ENCODE measurements at regions not wholly inside any gene's neighbourhood (a gene's known extent, or its start where the extent isn't known, plus 50 kb on each side); places are given as distances from the start of the nearest gene placed in this dataset.

DNA sequence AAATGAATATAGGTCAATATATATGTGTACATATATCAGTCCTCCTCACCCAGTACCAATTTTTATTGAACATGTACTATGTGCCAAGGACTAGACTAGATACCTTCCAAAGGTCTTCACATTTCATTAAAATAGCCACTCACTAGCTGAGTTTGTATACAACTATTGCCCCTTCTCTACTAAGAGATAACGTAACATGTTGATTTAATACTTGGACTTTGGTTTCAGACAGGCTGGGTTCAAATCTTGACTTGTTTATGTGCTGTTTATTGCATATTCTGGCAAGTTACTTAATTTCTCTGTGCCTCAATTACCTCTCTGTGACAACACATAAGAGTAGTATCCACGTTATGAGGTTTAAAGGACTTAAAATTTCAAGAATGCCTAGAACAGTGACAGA is 184.5 kb downstream of the MTX2 start:
- TF ChIP-seq GATA2 (IDR thresholded peaks at IDR 0.05; ENCODE audit: low read depth, low read length) (no peak), GATA3 (IDR thresholded peaks at IDR 0.05; ENCODE audit: low read depth, low read length) (no peak)

DNA sequence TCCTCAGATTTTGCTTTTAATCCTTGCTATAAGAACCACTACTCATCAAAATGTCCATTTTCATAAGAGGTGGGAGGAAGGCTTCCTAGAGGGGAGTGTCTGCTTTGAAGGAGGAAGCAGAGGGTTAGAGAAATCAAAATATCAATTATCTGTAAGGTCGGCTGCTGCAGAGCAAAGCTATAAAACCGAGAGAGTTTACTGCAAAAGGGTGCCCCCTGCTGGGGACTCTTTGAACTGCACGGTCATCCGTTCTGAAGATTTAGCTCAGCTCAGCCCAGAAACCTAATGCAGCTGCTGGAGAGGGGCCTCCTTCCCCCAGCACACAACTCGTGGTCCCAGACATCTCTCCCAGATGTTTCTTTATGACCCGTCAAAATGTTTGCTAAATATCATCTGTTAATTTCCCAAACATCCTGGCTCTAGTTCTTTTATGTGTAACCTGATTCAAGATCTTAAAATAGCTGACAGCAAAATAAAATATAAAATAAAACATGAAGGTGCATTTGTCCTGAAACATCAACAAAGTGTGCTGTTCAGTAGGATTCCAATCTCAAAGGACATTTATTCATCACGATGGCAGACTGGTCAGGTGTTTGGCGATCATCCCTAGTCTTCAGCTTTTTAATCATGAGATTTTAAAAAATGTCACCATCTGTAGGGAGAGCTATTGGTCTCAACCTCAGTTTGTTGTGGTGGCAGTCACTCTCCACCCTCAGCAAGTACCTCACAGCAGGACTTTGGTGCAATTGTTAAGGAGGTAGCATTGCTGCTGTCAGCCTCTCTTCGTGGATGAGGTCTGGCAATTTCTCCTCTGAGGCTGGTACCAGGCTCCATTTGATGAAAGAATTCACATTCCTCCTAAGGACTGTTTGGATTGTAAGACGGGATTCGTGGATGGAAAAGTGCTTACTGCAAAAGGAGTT is 185.9 kb downstream of the MTX2 start:
- TF ChIP-seq GATA3 (IDR thresholded peaks at IDR 0.05; ENCODE audit: low read depth, low read length) (no peak), GATA2 (IDR thresholded peaks at IDR 0.05; ENCODE audit: low read depth, low read length) (no peak)

DNA sequence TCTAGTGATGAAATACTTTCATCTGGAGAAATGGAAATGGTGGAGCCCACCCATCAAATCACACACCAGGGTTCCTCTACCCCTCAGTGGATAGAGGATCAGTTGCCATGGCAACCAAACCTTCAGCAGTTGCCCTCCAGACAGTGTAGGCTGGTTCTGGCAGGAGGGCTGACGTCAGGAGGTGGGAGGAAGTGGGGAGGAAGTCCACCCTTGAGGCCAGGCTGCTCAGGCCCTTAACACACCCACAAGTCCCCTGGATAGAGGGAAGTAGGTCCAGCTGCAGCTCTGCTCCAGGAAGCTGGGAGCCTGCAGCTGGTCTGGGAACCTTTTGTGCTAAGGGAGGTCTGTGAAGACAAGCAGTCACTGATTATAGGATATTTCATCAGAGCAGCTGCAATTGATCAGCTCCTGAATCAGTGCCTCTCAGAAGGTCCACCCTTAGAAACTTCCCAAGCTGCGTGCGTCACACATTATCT is 186.6 kb downstream of the MTX2 start:
- TF ChIP-seq GATA3 (IDR thresholded peaks at IDR 0.05; ENCODE audit: low read depth, low read length) = no peak
- TF ChIP-seq GATA2 (IDR thresholded peaks at IDR 0.05; ENCODE audit: low read depth, low read length) = no peak

DNA sequence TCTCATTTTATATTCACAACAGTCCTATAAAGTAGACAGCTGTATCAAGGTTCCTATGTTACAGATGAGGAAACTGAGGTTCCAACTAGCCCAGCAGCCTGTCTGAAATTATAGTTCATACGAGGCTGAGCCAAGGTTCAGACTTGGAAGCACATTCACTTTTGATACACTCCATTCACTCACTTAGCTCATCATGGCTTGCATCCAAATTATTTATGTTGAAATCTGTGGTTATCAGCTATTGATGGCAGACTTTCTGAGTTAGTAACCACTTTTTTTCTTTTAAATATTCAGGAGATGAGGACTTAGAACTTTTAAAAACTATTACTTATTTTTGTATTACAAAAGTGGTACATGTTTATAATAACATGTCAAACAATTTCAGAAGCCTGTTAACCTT is 188.2 kb downstream of the MTX2 start:
- TF ChIP-seq GATA2 (IDR thresholded peaks at IDR 0.05; ENCODE audit: low read depth, low read length) (no peak), GATA3 (IDR thresholded peaks at IDR 0.05; ENCODE audit: low read depth, low read length) (no peak)

DNA sequence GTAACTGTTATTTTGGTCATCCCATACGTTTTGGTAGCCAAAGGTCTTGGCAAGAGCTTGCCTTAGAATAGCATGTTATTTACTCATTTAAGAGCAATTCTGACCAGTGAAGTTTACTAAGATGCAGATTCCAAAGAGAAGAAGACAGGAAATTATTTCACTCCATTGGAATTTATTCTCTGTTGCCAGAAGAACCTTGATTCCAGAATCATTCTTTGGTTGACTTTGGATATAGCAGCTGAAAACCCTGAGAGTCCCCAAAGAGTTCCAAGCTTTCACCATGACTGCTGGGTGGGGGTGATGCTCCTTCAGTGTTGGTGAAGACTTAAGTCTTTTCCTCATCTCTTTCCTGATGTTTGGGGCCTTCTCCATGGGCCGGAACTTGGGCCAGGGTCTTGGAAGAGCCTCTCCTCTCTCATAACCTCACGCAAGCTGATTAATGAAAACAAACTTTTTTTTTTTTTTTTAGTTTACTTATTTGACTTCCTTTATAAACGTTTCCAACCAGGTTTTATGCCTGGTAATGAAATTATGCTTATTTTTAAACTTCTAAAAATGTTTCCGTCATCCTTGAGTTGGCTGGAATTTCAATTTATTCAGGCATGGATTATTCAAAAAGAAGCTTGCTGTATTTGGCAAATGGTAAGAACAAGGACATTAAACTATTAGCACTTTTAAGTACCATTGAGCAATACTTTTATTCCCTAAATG is 192.0 kb downstream of the MTX2 start:
- no peak for TF ChIP-seq GATA2 (IDR thresholded peaks at IDR 0.05; ENCODE audit: low read depth, low read length)

DNA sequence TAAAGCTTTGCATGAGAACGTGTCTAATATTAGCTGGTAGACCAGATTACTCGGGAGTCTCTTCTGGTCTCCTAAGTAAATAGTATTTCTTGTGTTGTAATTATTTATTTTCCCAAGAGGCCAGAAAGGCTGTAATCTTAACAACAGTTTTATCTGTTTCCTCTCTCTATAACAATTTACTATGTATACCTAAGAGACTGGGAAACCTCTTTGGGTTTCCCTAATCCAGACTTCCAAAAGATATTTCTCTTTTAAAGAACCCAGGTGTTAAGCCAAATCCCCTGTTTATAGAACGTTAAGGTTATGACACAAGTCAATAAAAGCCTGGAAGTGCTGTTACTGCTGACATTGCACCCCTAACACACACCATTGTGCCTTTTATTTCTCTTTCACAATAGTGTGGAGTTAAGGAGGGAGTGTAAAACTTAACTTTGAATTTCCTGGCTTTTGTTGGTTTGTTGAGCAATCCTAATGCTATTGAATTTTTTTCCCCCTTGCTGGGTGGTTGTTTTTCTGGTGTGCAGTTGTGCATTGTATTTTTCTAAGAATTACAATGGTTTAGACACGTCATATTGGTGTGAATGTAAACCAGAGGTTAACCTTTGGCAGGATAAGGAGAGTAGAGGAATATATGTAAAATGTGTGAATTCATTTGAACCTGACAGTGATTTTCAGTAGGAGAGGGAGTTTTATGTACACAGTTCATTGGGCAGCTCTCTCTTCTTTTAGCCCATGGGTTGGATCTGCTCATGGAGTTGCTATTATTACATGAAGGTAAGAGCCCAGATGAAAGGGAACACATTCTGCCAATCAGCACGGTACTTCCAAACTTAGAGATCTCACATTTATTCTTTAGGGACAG is 192.8 kb downstream of the MTX2 start:
- TF ChIP-seq GATA2 (IDR thresholded peaks at IDR 0.05; ENCODE audit: low read depth, low read length) (no peak), GATA3 (IDR thresholded peaks at IDR 0.05; ENCODE audit: low read depth, low read length) (no peak)

DNA sequence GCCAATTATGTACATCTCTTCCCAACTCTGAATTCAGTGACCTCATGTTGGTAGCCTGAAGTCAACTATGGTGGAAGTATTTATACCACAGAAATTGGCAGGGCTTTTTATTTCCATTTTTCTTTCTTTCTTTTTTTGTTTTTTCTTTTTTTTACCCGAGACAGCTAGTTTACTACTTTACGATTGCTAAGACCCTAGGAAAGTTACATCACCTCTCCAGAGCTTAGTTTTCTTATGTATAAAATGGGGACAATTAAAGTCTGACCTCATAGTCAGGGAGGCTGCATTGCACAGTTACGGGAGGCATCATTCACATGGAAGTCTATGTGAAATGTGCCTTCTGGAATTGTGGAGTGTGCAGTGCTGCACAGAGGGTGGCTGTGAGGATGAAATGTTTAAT is 194.3 kb downstream of the MTX2 start:
- TF ChIP-seq GATA3 (IDR thresholded peaks at IDR 0.05; ENCODE audit: low read depth, low read length) = no peak
- no peak for TF ChIP-seq GATA2 (IDR thresholded peaks at IDR 0.05; ENCODE audit: low read depth, low read length)

DNA sequence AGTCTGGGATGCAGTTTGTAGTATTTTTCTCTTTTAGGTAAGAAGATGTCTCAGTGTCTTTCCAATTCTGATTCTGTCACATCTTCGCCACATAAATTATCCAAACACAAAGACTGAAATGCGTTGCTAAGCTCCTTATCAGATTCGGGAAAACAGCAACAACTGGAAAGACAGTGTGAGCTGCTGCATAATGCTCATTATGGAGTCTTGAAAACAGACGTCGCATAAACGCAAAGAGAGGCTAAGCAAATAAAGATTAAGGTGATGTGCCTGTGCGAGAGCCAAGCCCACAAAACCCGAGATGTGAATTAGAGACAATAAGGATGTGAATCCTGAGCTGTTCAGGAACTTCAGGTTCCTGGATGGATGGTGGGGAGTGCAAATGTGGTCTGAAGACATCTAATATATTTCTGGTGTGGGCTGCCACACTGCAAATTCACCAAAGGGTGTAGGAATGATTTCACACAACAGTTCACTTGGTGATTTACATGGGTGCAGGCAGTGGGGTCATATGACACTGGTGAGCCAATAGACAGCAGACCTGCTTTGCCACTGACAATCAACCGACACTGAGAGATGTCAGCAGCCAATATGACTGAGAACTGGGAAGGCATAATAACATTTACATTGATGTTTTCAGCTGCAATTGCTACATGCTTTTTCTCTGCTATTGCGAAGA is 195.8 kb downstream of the MTX2 start:
- TF ChIP-seq GATA3 (IDR thresholded peaks at IDR 0.05; ENCODE audit: low read depth, low read length) (peak; percentile 81), GATA2 (IDR thresholded peaks at IDR 0.05; ENCODE audit: low read depth, low read length) (peak; percentile 89)

DNA sequence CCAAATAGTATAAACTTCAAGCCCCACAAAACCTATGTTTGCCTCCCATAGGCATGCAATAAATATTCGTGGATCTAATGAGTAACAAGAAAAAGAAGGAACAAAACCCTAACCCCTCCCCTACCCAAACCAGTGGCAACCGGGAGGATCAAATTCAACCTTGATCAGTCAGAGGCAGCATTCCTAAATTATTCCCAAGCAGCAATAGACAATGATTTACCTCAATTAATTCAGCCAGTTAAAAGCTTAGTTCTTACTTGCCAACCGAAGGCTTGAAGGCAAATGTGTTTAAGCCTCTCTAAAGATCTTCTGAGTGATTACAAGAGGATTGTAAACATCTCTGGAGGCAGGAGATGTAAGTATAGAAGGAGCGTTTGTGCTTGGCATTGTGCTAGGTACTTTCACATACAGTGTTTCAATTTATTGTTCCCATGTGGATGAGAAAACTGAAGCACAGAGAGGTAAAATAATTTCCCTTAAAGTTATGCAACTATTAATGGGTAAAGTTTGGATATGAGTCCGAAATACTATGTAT is 197.7 kb downstream of the MTX2 start:
- TF ChIP-seq GATA3 (IDR thresholded peaks at IDR 0.05; ENCODE audit: low read depth, low read length) = no peak
- no peak for TF ChIP-seq GATA2 (IDR thresholded peaks at IDR 0.05; ENCODE audit: low read depth, low read length)

DNA sequence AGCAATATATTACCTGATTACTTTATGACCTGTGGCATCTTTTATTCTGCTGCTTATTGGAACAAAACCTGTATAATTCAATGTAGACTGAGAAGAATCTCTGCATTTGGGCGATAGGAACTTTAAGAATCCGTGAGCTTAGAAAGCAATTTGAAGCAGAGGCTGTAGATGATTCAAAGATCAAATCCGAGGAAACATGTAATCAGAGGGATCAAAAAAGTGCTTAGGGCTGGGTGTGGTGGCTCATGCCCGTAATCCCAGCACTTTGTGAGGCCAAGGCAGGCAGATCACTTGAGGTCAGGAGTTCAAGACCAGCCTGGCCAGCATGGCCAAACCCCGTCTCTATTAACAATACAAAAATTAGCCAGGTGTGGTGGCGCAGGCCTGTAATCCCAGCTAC is 198.4 kb downstream of the MTX2 start:
- TF ChIP-seq GATA2 (IDR thresholded peaks at IDR 0.05; ENCODE audit: low read depth, low read length) (no peak), GATA3 (IDR thresholded peaks at IDR 0.05; ENCODE audit: low read depth, low read length) (no peak)

DNA sequence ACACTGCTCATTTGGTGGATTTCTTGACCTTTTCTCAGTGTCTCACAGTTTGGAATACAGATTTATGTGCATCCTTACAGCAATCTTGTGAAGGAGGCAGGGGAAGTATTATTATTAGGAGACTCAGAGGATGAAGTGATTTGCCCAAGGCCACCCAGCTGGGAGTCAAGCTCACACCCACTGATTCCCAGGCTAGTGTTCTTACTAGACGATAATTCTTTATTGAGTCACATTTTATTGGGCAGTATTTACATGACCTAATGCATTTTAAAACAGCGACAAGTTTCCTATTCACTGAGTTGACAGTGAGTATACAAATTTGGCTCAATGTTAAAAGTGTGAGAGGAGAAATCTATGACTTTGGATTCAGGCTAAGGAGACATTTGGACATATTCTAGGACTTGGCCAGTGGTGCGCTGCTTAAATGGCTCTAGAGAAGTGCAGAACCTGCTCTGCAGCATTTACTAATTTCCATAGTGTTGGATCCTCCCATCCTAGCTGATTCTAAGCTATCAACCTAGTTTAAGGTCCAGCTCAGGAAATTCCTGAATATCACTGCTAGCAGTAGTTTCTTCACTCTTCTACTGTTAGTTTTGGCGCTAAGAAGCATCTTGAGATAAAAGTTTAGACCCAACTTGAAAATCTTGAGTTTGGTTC is 199.3 kb downstream of the MTX2 start:
- no peak for TF ChIP-seq GATA2 (IDR thresholded peaks at IDR 0.05; ENCODE audit: low read depth, low read length)
- no peak for TF ChIP-seq GATA3 (IDR thresholded peaks at IDR 0.05; ENCODE audit: low read depth, low read length)

DNA sequence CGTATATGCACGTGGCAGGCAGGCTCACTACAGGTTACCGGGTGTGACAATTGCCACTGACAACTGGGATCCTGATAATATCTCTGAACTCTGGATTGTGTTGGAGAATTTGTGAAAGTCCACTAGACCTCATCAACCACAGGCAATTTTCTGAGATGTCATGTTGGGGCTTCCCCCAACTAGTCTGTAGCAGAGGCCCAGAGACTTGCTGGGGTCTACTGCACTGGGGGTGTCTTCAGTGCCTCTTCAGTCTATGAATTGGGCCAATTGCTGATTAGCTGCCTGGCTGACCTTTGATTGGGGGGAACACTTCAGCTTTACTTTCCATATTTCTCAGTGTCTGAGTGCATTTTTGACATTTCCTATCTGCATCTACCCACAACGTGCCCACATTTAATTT is 201.5 kb downstream of the MTX2 start:
- TF ChIP-seq GATA2 (IDR thresholded peaks at IDR 0.05; ENCODE audit: low read depth, low read length) = no peak
- TF ChIP-seq GATA3 (IDR thresholded peaks at IDR 0.05; ENCODE audit: low read depth, low read length) = no peak

DNA sequence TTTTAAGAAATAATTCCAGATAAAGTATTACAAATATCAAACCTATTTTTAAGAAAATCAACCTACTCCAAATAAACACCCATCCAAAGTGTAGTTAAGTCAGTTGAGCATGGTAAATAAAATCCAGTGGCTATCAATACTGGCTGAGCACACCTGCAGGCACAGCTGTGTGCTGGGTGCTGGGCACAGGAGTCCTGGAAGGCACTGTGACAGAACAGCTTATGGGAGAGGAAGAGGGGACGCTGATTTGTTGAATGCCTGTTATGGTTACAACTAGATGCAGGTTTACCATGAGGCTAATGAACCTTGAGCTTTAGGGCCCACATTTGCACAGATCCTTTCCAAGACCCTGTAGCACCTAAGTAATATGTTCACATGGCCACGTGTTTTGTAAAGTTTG is 202.7 kb downstream of the MTX2 start:
- TF ChIP-seq GATA3 (IDR thresholded peaks at IDR 0.05; ENCODE audit: low read depth, low read length) = no peak
- no peak for TF ChIP-seq GATA2 (IDR thresholded peaks at IDR 0.05; ENCODE audit: low read depth, low read length)

Data from SH-SY5Y (cell line).